H9 (cell line): ENCODE measurements at regions not wholly inside any gene's neighbourhood (a gene's known extent, or its start where the extent isn't known, plus 50 kb on each side); places are given as distances from the start of the nearest gene placed in this dataset.

ENCODE experiments used
- DNase-seq: peaks from one replicate; pipeline ENCODE4 v3.0.0-alpha.2; 2017
- H2AFZ ChIP-seq: one replicate; pipeline ENCODE4 v1.6.1; 2013; ENCODE audit warnings: mild to moderate bottlenecking, low read length, control low read depth, moderate library complexity
- H2AK5ac ChIP-seq: 2 replicates; pipeline ENCODE4 v1.6.1; 2013; ENCODE audit warnings: low read length, control low read depth, mixed read lengths; ENCODE audit not compliant: insufficient read length
- H2BK120ac ChIP-seq: one replicate; pipeline ENCODE4 v1.6.1; 2013; ENCODE audit warnings: low read depth, mild to moderate bottlenecking, low read length, control low read depth, inconsistent platforms; ENCODE audit not compliant: poor library complexity, severe bottlenecking
- H2BK12ac ChIP-seq: 2 replicates; pipeline ENCODE4 v1.6.1; 2013; ENCODE audit warnings: low read length, control low read depth, mixed read lengths, low read depth; ENCODE audit not compliant: insufficient read length
- H2BK15ac ChIP-seq: 2 replicates; pipeline ENCODE4 v1.6.1; 2013; ENCODE audit warnings: low read depth, low read length, control low read depth
- H2BK20ac ChIP-seq: one replicate; pipeline ENCODE4 v1.6.1; 2013; ENCODE audit warnings: low read depth, mild to moderate bottlenecking, low read length, control low read depth, inconsistent platforms; ENCODE audit not compliant: poor library complexity, severe bottlenecking
- H2BK5ac ChIP-seq: 2 replicates; pipeline ENCODE4 v1.6.1; 2013; ENCODE audit warnings: low read length, control low read depth, mixed read lengths; ENCODE audit not compliant: insufficient read length
- H3K14ac ChIP-seq: 2 replicates; pipeline ENCODE4 v1.6.1; 2013; ENCODE audit warnings: low read length, control low read depth; ENCODE audit not compliant: insufficient read depth
- H3K18ac ChIP-seq: 2 replicates; pipeline ENCODE4 v1.6.1; 2013; ENCODE audit warnings: low read depth, mild to moderate bottlenecking, mixed read lengths, low read length, control low read depth; ENCODE audit not compliant: insufficient read length
- H3K23ac ChIP-seq: 2 replicates; pipeline ENCODE4 v1.6.1; 2013; ENCODE audit warnings: low read length, control low read depth, mixed read lengths, low read depth; ENCODE audit not compliant: insufficient read length
- H3K23me2 ChIP-seq: 2 replicates; pipeline ENCODE4 v1.6.1; 2013; ENCODE audit warnings: low read depth, mild to moderate bottlenecking, mixed read lengths, low read length, control low read depth; ENCODE audit not compliant: insufficient read length, poor library complexity, severe bottlenecking
- H3K27ac ChIP-seq: 2 replicates; pipeline ENCODE4 v1.5.1; 2013; ENCODE audit warnings: low read length, control low read depth, mixed read lengths, low read depth; ENCODE audit not compliant: insufficient read length
- H3K27me3 ChIP-seq: 2 replicates; pipeline ENCODE4 v1.6.1; 2013; ENCODE audit warnings: low read length, control low read depth, inconsistent platforms; ENCODE audit not compliant: insufficient read depth
- H3K4ac ChIP-seq: 2 replicates; pipeline ENCODE4 v1.6.1; 2013; ENCODE audit warnings: low read depth, mild to moderate bottlenecking, control low read depth, inconsistent platforms, low read length, moderate library complexity
- H3K4me1 ChIP-seq: 2 replicates; pipeline ENCODE4 v1.6.1; 2013; ENCODE audit warnings: low read length, control low read depth, inconsistent platforms; ENCODE audit not compliant: insufficient read depth
- H3K4me2 ChIP-seq: 2 replicates; pipeline ENCODE4 v1.6.1; 2013; ENCODE audit warnings: low read length, control low read depth, mixed read lengths; ENCODE audit not compliant: insufficient read length, insufficient read depth
- H3K56ac ChIP-seq: 2 replicates; pipeline ENCODE4 v1.6.1; 2013; ENCODE audit warnings: low read depth, mild to moderate bottlenecking, mixed read lengths, low read length, control low read depth; ENCODE audit not compliant: insufficient read length
- H3K79me1 ChIP-seq: 2 replicates; pipeline ENCODE4 v1.6.1; 2013; ENCODE audit warnings: low read depth, mild to moderate bottlenecking, moderate library complexity, low read length, control low read depth, inconsistent platforms; ENCODE audit not compliant: insufficient read depth, poor library complexity, severe bottlenecking
- H3K79me2 ChIP-seq: 2 replicates; pipeline ENCODE4 v1.6.1; 2013; ENCODE audit warnings: low read length, control low read depth, inconsistent platforms; ENCODE audit not compliant: insufficient read depth
- H3K9ac ChIP-seq: 2 replicates; pipeline ENCODE4 v1.6.1; 2013; ENCODE audit warnings: low read length, control low read depth, mixed read lengths; ENCODE audit not compliant: insufficient read length; ENCODE audit errors: extremely low read depth
- H3K9me3 ChIP-seq: one replicate; pipeline ENCODE4 v1.6.1; 2013; ENCODE audit warnings: low read depth, low read length, inconsistent platforms; ENCODE audit not compliant: control insufficient read depth
- H3T11ph ChIP-seq: one replicate; pipeline ENCODE4 v1.6.1; 2013; ENCODE audit warnings: mild to moderate bottlenecking, low read length, control low read depth, inconsistent platforms
- H4K20me1 ChIP-seq: one replicate; pipeline ENCODE4 v1.6.1; 2013; ENCODE audit not compliant: control insufficient read depth, insufficient read length, insufficient read depth
- H4K5ac ChIP-seq: 2 replicates; pipeline ENCODE4 v1.6.1; 2013; ENCODE audit warnings: low read depth, mild to moderate bottlenecking, mixed read lengths, low read length, control low read depth; ENCODE audit not compliant: insufficient read length
- H4K8ac ChIP-seq: replicated peaks from 2 replicates; pipeline ENCODE4 v1.6.1; 2013; ENCODE audit warnings: low read length, control low read depth, mixed read lengths, low read depth; ENCODE audit not compliant: insufficient read length
- H4K91ac ChIP-seq: 2 replicates; pipeline ENCODE4 v1.6.1; 2013; ENCODE audit warnings: low read depth, mild to moderate bottlenecking, moderate library complexity, mixed read lengths, low read length, control low read depth; ENCODE audit not compliant: insufficient read length
- H3K27ac Mint-ChIP-seq, 3 experiments: 2 replicates in 2 of 3; 3 replicates in 1 of 3; pipeline ENCODE4 v1.8.0; 2020 to 2021; ENCODE audit warnings: mixed read lengths in 3 of 3, mild to moderate bottlenecking in 1 of 3, moderate library complexity in 1 of 3
- H3K27me3 Mint-ChIP-seq: 2 replicates; pipeline ENCODE4 v1.8.0; 2021; ENCODE audit warnings: low read depth, mild to moderate bottlenecking, moderate library complexity, mixed read lengths
- H3K36me3 Mint-ChIP-seq, 3 experiments: 2 replicates in 2 of 3; 3 replicates in 1 of 3; pipeline ENCODE4 v1.8.0; 2020 to 2021; ENCODE audit warnings: low read depth in 3 of 3, mixed read lengths in 3 of 3; ENCODE audit not compliant: insufficient read depth in 1 of 3
- H3K4me1 Mint-ChIP-seq, 2 experiments: 2 replicates each; pipeline ENCODE4 v1.8.0; 2020; ENCODE audit warnings: mixed read lengths in 2 of 2
- H3K4me3 Mint-ChIP-seq, 2 experiments: 2 replicates in 1 of 2; 3 replicates in 1 of 2; pipeline ENCODE4 v1.8.0; 2020 to 2021; ENCODE audit warnings: mild to moderate bottlenecking in 2 of 2, mixed read lengths in 2 of 2, moderate library complexity in 1 of 2
- H3K9me3 Mint-ChIP-seq, 2 experiments: 2 replicates in 1 of 2; 3 replicates in 1 of 2; pipeline ENCODE4 v1.8.0; 2020; ENCODE audit warnings: mild to moderate bottlenecking in 2 of 2, mixed read lengths in 2 of 2, moderate library complexity in 1 of 2
- CTCF ChIP-seq: fragments of 200-600 bp; sonication (generic); conservative IDR thresholded peaks from 3 replicates; pipeline ENCODE4 v1.8.0; 2021; ENCODE audit warnings: antibody characterized with exemption, mild to moderate bottlenecking
- WGBS: extraction: QIAGEN DNeasy Blood & Tissue Kit; methylation state at CpG from one replicate; pipeline ENCODE4 v1.1.7; 2013; ENCODE audit warnings: missing lambda C conversion rate, low lambda C conversion rate, mixed read lengths; ENCODE audit not compliant: insufficient read length; ENCODE audit errors: extremely low coverage; 5-methylcytosine and 5-hydroxymethylcytosine counted together

- no peak overlapping the region for H3K27ac ChIP-seq
- H3K9ac ChIP-seq = no peak overlapping the region
- H2BK20ac ChIP-seq = no peak overlapping the region
- H3K9me3 ChIP-seq = no peaks in the 10 kb centered on the region
- no peak overlapping the region for H3K4ac ChIP-seq
- Mint-ChIP-seq H3K4me1 (no peaks in the 10 kb centered on the region), H3K27ac (no peak overlapping the region), H3K36me3 (no peaks in the 10 kb centered on the region), H3K4me3 (no peak overlapping the region), H3K27me3 (peaks cover 2% of the 10 kb centered on the region), H3K9me3 (no peaks in the 10 kb centered on the region)
- H2BK5ac ChIP-seq = no peak overlapping the region
- H4K20me1 ChIP-seq = no peaks in the 10 kb centered on the region
- no peak overlapping the region for H4K5ac ChIP-seq
- H2AK5ac ChIP-seq = no peak overlapping the region
- H4K91ac ChIP-seq = no peak overlapping the region
- H4K8ac ChIP-seq = no peak overlapping the region
- H3K18ac ChIP-seq = no peak overlapping the region
- no peaks in the 10 kb centered on the region for H3K4me1 ChIP-seq
- H2BK120ac ChIP-seq = no peak overlapping the region
- no peak for DNase-seq
- no peak overlapping the region for H2AFZ ChIP-seq
- no peak overlapping the region for H3K4me2 ChIP-seq
- no peak overlapping the region for H3T11ph ChIP-seq
- H3K14ac ChIP-seq = no peak overlapping the region
- no peak overlapping the region for H3K23ac ChIP-seq
- H3K27me3 ChIP-seq = no peaks in the 10 kb centered on the region
- H3K56ac ChIP-seq = no peak overlapping the region
- no peaks in the 10 kb centered on the region for H3K23me2 ChIP-seq
- no peak overlapping the region for H2BK12ac ChIP-seq
- no peaks in the 10 kb centered on the region for H3K79me1 ChIP-seq
- no CpG with 5 or more reads among the region's 2 CpGs for WGBS
- H2BK15ac ChIP-seq = no peak overlapping the region
- H3K79me2 ChIP-seq = no peaks in the 10 kb centered on the region
- no peak for TF ChIP-seq CTCF
Measured at GRCh38 chr12:94756789-94757188, 106.4 kb upstream of the TMCC3 start.
